IMR-90 (cell line): ENCODE measurements at regions not wholly inside any gene's neighbourhood (a gene's known extent, or its start where the extent isn't known, plus 50 kb on each side); places are given as distances from the start of the nearest gene placed in this dataset.
A peak's percentile ranks its signal among the peaks of the same experiment; 100 is the strongest.

Experiments used
- ATAC-seq: fragments of 200-7000 bp; cut with Tn5 transposase; 2 replicates; pipeline ENCODE4 v1.9.1; 2020; ENCODE audit warnings: low read depth, mild to moderate bottlenecking, moderate library complexity
- BruUV-seq: library from RNA; stranded (reverse); fragments of 400-500 nt; replicated peaks from 2 replicates; lab custom pipeline; 2021; lab: Mats Ljungman, UMichigan
- CTCF ChIA-PET: fragments of 300-600 bp; formaldehyde crosslinking; extraction: SDS; loops from one replicate; lab custom pipeline; 2021; ENCODE audit warnings: antibody characterized with exemption; lab: Yijun Ruan, JAX
- POLR2A ChIA-PET: fragments of 300-600 bp; sonication (Branson Sonifier 250); formaldehyde crosslinking; loops from one replicate; lab custom pipeline; 2022; ENCODE audit warnings: antibody characterized with exemption; ENCODE audit not compliant: unreplicated experiment; lab: Charles Lee
- DNase-seq: peaks from one replicate; pipeline ENCODE4 v3.0.0; 2013
- H2AFZ ChIP-seq: replicated peaks from 2 replicates; pipeline ENCODE3; 2013; ENCODE audit warnings: low read length, mild to moderate bottlenecking; ENCODE audit not compliant: poor library complexity
- H2AK5ac ChIP-seq: 2 replicates; pipeline ENCODE4 v1.6.1; 2013; ENCODE audit warnings: low read depth, low read length, inconsistent platforms
- H2AK9ac ChIP-seq: replicated peaks from 2 replicates; pipeline ENCODE3; 2013; ENCODE audit warnings: mild to moderate bottlenecking, low read depth, low read length, moderate library complexity; ENCODE audit not compliant: poor library complexity
- H2BK120ac ChIP-seq: 2 replicates; pipeline ENCODE4 v1.6.1; 2013; ENCODE audit warnings: low read depth, low read length, inconsistent platforms
- H2BK15ac ChIP-seq: 3 replicates; pipeline ENCODE4 v1.6.1; 2013; ENCODE audit warnings: low read depth, low read length, inconsistent platforms
- H2BK20ac ChIP-seq: 2 replicates; pipeline ENCODE4 v1.6.1; 2013; ENCODE audit warnings: low read depth, mild to moderate bottlenecking, inconsistent platforms, low read length, moderate library complexity
- H2BK5ac ChIP-seq: 2 replicates; pipeline ENCODE4 v1.6.1; 2013; ENCODE audit warnings: mild to moderate bottlenecking, low read depth, low read length, inconsistent platforms; ENCODE audit not compliant: poor library complexity, severe bottlenecking
- H3K14ac ChIP-seq: replicated peaks from 2 replicates; pipeline ENCODE4 v1.6.1; 2013; ENCODE audit warnings: low read depth, low read length, inconsistent platforms
- H3K18ac ChIP-seq: 2 replicates; pipeline ENCODE4 v1.6.1; 2013; ENCODE audit warnings: low read depth, low read length, control low read depth
- H3K23ac ChIP-seq: 2 replicates; pipeline ENCODE4 v1.6.1; 2013; ENCODE audit warnings: low read depth, low read length, inconsistent platforms
- H3K27ac ChIP-seq: 2 replicates; pipeline ENCODE4 v1.5.1; 2013; ENCODE audit warnings: mild to moderate bottlenecking, control low read depth, low read length; ENCODE audit not compliant: insufficient read depth
- H3K27me3 ChIP-seq: 2 replicates; pipeline ENCODE4 v1.6.1; 2013; ENCODE audit warnings: low read length; ENCODE audit not compliant: control insufficient read depth, insufficient read depth
- H3K36me3 ChIP-seq: 2 replicates; pipeline ENCODE4 v1.6.1; 2013; ENCODE audit warnings: low read length, mixed read lengths; ENCODE audit not compliant: control insufficient read depth, insufficient read depth
- H3K4ac ChIP-seq: 2 replicates; pipeline ENCODE4 v1.6.1; 2013; ENCODE audit warnings: low read depth, low read length, inconsistent platforms
- H3K4me1 ChIP-seq: 2 replicates; pipeline ENCODE4 v1.6.1; 2013; ENCODE audit warnings: low read length, mixed read lengths; ENCODE audit not compliant: control insufficient read depth, insufficient read depth
- H3K4me2 ChIP-seq: 2 replicates; pipeline ENCODE4 v1.6.1; 2013; ENCODE audit warnings: low read depth, mild to moderate bottlenecking, control low read depth, low read length, moderate library complexity
- H3K4me3 ChIP-seq: 2 replicates; pipeline ENCODE4 v1.5.1; 2013; ENCODE audit warnings: low read depth, mild to moderate bottlenecking, control low read depth, low read length, moderate library complexity; ENCODE audit not compliant: insufficient read depth
- H3K56ac ChIP-seq: 2 replicates; pipeline ENCODE4 v1.6.1; 2013; ENCODE audit warnings: low read length, inconsistent platforms; ENCODE audit not compliant: insufficient read depth; ENCODE audit errors: extremely low read depth
- H3K79me1 ChIP-seq, 2 experiments: 2 replicates each; pipeline ENCODE4 v1.6.1; 2013; ENCODE audit warnings: low read length in 2 of 2, inconsistent platforms in 1 of 2, low read depth in 1 of 2
- H3K9ac ChIP-seq: 2 replicates; pipeline ENCODE4 v1.6.1; 2013; ENCODE audit warnings: low read depth, low read length, control low read depth
- H3K9me1 ChIP-seq: 2 replicates; pipeline ENCODE4 v1.6.1; 2013; ENCODE audit warnings: low read length, inconsistent platforms; ENCODE audit not compliant: insufficient read depth
- H3K9me3 ChIP-seq: 2 replicates; pipeline ENCODE4 v1.6.1; 2013; ENCODE audit warnings: low read length; ENCODE audit not compliant: control insufficient read depth, insufficient read depth
- H4K20me1 ChIP-seq: 2 replicates; pipeline ENCODE4 v1.6.1; 2013; ENCODE audit warnings: low read length, inconsistent platforms; ENCODE audit not compliant: insufficient read depth
- H4K5ac ChIP-seq: 2 replicates; pipeline ENCODE4 v1.6.1; 2013; ENCODE audit warnings: mild to moderate bottlenecking, low read depth, low read length, control low read depth
- H4K8ac ChIP-seq, 2 experiments: 2 replicates each; pipeline ENCODE4 v1.6.1; 2013; ENCODE audit warnings: low read depth in 2 of 2, low read length in 2 of 2, control low read depth in 1 of 2, inconsistent platforms in 1 of 2
- H4K91ac ChIP-seq: 2 replicates; pipeline ENCODE4 v1.6.1; 2013; ENCODE audit warnings: low read depth, low read length, inconsistent platforms; ENCODE audit not compliant: insufficient read depth
- FOS ChIP-seq: fragments of 150-350 bp; IDR thresholded peaks from 2 replicates; pipeline ENCODE4 v1.6.1; 2016; ENCODE audit warnings: low read depth, low read length
- MXI1 ChIP-seq: IDR thresholded peaks from 2 replicates; pipeline ENCODE4 v1.6.1; 2012; ENCODE audit warnings: low read depth, mild to moderate bottlenecking, low read length, moderate library complexity, borderline replicate concordance
- WGBS, 2 experiments: methylation state at CpG; one replicate each; pipeline versions ENCODE4 v1.1.5 to v1.1.7; 2013; ENCODE audit warnings: missing lambda C conversion rate in 2 of 2; ENCODE audit not compliant: insufficient read length in 1 of 2; ENCODE audit errors: extremely low coverage in 2 of 2; 5-methylcytosine and 5-hydroxymethylcytosine counted together
- dilution Hi-C: fragments of 300-500 bp; cut with HindIII; formaldehyde crosslinking; loops from one replicate; pipeline ENCODE4 v1.14.3; 2018; ENCODE audit warnings: low sequenced_read_pairs; ENCODE audit not compliant: unreplicated experiment
- in situ Hi-C: fragments of 300-500 bp; cut with MboI; formaldehyde crosslinking; loops from 3 replicates; pipeline ENCODE4 v1.14.3; 2019; ENCODE audit warnings: low sequenced_read_pairs, inconsistent platforms, mixed read lengths
- intact Hi-C: fragments of 100-400 bp; cut with micrococcal nuclease; formaldehyde crosslinking; loops from 2 replicates; pipeline ENCODE4 v1.10.0; 2022
- TF ChIP-seq, protein P1 (sequence below): conservative IDR thresholded peaks from 2 replicates; pipeline ENCODE4 v1.5.1; 2012; ENCODE audit warnings: mild to moderate bottlenecking, low read depth, low read length, improper control_type of control experiment

DNA sequence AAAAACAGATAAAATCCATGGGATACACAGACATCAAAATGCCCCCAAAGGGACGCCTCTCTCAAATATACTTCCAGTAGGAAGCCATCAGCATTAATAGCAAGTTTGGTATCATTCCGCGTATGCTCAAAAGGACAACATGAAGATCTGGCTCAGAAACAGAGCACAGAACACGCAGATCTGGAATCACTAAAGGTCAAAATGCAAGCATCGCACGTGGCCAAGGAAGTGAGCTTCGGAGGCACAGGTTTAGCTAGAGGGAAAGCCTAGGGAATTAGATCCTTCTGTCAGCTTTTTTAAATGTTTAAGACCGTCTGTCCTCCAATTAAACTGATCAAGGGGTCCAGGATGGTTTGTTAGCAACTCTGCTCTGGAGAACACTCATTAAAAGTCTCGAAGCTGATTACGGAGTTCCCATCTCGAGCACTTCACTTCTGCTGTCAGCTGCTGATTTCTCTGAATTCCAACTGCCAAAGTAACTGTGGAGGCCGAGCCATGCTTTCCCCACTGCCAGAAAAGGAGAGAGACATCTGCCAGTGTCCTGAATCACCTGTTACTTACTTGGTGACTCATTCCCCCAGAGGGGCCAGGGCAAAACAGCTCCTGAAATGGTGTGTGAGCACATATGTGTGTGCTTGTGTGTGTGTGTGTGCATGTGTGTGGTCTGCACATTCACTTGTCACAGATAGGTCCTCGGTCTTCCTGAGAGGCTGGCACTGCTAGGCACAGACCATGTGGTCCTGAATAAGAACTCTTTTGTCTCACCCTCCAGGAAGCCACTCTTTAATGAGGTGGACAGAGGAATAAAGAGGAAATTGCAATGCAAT, 177.7 kb upstream of the PPARGC1A start:
- ATAC-seq (no peak; the same call in 1 of the 2 replicates), DNase-seq (peak; percentile 84)

More for the DNA sequence above, 177.7 kb upstream of the PPARGC1A start:
- H3K79me1 ChIP-seq, result no peaks in the 10 kb centered on the region; a peak in 1 of 4 replicates
- H4K5ac ChIP-seq, result peak overlapping the region; percentile 45; the same call in 1 of the 2 replicates
- peak overlapping the region; percentile 78 for H3K4ac ChIP-seq
- H3K14ac ChIP-seq, result peak overlapping the region; percentile 16
- 71% methylated on average over 9 of the region's 13 CpGs; no CpG with 5 or more reads in 1 of the 2 experiments for WGBS, 2 experiments
- H3K56ac ChIP-seq, result 0 out of 2 replicates have a peak overlapping the region, but pooled peaks have one; percentile 6
- peaks cover 17% of the 10 kb centered on the region for H3K9me1 ChIP-seq
- no peak overlapping the region; the same call in 1 of the 2 replicates for H3K4me2 ChIP-seq
- ChIA-PET POLR2A (no interaction called here), CTCF (interaction anchor here (0.9 kb wide), 1 partner anchor 16 kb away, joined by 4 read pairs; no protein-coding TSS in a partner anchor)
- H3K18ac ChIP-seq, result peak overlapping the region; percentile 74; the same call in 1 of the 2 replicates
- H3K9me3 ChIP-seq, result no peaks in the 10 kb centered on the region
- H3K27ac ChIP-seq, result no peak overlapping the region; the same call in 1 of the 2 replicates
- intact Hi-C loops (no loop called here), dilution Hi-C loops (no loop called here), in situ Hi-C loops (no loop called here)
- peak overlapping the region; percentile 42 for H2BK20ac ChIP-seq
- H3K23ac ChIP-seq, result peak overlapping the region; percentile 11; the same call in 1 of the 2 replicates
- peak overlapping the region; percentile 2 for H2AFZ ChIP-seq
- H2BK120ac ChIP-seq, result peak overlapping the region; percentile 78
- H4K20me1 ChIP-seq, result no peaks in the 10 kb centered on the region
- H2AK5ac ChIP-seq, result peak overlapping the region; percentile 98
- no peak overlapping the region for H3K4me3 ChIP-seq
- H2AK9ac ChIP-seq, result peak overlapping the region; percentile 62
- H4K91ac ChIP-seq, result peak overlapping the region; percentile 64
- peaks cover 14% of the 10 kb centered on the region for H3K4me1 ChIP-seq
- no peak for TF ChIP-seq MXI1
- peak; percentile 62 for TF ChIP-seq FOS
- TF ChIP-seq, protein P1, sequence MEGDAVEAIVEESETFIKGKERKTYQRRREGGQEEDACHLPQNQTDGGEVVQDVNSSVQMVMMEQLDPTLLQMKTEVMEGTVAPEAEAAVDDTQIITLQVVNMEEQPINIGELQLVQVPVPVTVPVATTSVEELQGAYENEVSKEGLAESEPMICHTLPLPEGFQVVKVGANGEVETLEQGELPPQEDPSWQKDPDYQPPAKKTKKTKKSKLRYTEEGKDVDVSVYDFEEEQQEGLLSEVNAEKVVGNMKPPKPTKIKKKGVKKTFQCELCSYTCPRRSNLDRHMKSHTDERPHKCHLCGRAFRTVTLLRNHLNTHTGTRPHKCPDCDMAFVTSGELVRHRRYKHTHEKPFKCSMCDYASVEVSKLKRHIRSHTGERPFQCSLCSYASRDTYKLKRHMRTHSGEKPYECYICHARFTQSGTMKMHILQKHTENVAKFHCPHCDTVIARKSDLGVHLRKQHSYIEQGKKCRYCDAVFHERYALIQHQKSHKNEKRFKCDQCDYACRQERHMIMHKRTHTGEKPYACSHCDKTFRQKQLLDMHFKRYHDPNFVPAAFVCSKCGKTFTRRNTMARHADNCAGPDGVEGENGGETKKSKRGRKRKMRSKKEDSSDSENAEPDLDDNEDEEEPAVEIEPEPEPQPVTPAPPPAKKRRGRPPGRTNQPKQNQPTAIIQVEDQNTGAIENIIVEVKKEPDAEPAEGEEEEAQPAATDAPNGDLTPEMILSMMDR, result no peak
- peak overlapping the region; percentile 38 to 47; a peak in 3 of 4 replicates for H4K8ac ChIP-seq
- no peaks in the 10 kb centered on the region for H3K27me3 ChIP-seq
- peak overlapping the region; percentile 58; the same call in 2 of the 3 replicates for H2BK15ac ChIP-seq
- H3K36me3 ChIP-seq, result no peaks in the 10 kb centered on the region
- H3K9ac ChIP-seq, result no peak overlapping the region
- BruUV-seq, result no TSS peak
- peak overlapping the region; percentile 95 for H2BK5ac ChIP-seq
